Upper lobe of right lung (tissue), 1 donor: ENCODE measurements at regions not wholly inside any gene's neighbourhood (a gene's known extent, or its start where the extent isn't known, plus 50 kb on each side); places are given as distances from the start of the nearest gene placed in this dataset.

Experiments
- ATAC-seq: fragments of 200-7000 bp; cut with Tn5 transposase; one replicate; pipeline ENCODE4 v1.9.1; 2020; ENCODE audit warnings: mild to moderate bottlenecking, moderate library complexity
- DNase-seq: peaks from one replicate; pipeline ENCODE4 v3.0.0-alpha.2; 2020
- H3K27ac ChIP-seq: fragments of 200-600 bp; one replicate; pipeline ENCODE4 v1.8.0; 2022
- H3K27me3 ChIP-seq: fragments of 200-600 bp; one replicate; pipeline ENCODE4 v1.8.0; 2022; ENCODE audit warnings: mild to moderate bottlenecking
- H3K36me3 ChIP-seq: fragments of 200-600 bp; one replicate; pipeline ENCODE4 v1.8.0; 2022
- H3K4me1 ChIP-seq: fragments of 200-600 bp; one replicate; pipeline ENCODE4 v1.8.0; 2022
- H3K4me3 ChIP-seq: fragments of 200-600 bp; one replicate; pipeline ENCODE4 v1.8.0; 2022; ENCODE audit warnings: mild to moderate bottlenecking
- H3K9me3 ChIP-seq: fragments of 200-600 bp; one replicate; pipeline ENCODE4 v1.8.0; 2022
- intact Hi-C: fragments of 100-400 bp; cut with DNase I; formaldehyde crosslinking; loops from one replicate; pipeline ENCODE4 v1.11.0; 2022
- TF ChIP-seq, protein P1 (sequence below): fragments of 200-600 bp; IDR thresholded peaks from one replicate; pipeline ENCODE4 v1.8.0; 2022; ENCODE audit warnings: antibody characterized with exemption
- donor health status: DM: no; HTN: yes; CAD: no; lungs with severe emphysema.

GRCh38 chr12:47378907-47379306 is 299.1 kb upstream of the AMIGO2 start:
- Histone ChIP-seq H3K4me3 (no peak overlapping the region), H3K9me3 (no peaks in the 10 kb centered on the region), H3K36me3 (no peaks in the 10 kb centered on the region), H3K27me3 (no peaks in the 10 kb centered on the region), H3K27ac (no peak overlapping the region), H3K4me1 (peaks cover 19% of the 10 kb centered on the region)
- DNase-seq (no peak), ATAC-seq (no peak)
- intact Hi-C loops, result no loop called here
- TF ChIP-seq, protein P1, sequence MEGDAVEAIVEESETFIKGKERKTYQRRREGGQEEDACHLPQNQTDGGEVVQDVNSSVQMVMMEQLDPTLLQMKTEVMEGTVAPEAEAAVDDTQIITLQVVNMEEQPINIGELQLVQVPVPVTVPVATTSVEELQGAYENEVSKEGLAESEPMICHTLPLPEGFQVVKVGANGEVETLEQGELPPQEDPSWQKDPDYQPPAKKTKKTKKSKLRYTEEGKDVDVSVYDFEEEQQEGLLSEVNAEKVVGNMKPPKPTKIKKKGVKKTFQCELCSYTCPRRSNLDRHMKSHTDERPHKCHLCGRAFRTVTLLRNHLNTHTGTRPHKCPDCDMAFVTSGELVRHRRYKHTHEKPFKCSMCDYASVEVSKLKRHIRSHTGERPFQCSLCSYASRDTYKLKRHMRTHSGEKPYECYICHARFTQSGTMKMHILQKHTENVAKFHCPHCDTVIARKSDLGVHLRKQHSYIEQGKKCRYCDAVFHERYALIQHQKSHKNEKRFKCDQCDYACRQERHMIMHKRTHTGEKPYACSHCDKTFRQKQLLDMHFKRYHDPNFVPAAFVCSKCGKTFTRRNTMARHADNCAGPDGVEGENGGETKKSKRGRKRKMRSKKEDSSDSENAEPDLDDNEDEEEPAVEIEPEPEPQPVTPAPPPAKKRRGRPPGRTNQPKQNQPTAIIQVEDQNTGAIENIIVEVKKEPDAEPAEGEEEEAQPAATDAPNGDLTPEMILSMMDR, result no peak

- peak overlapping the region; percentile 42 for H3K27ac ChIP-seq
- ATAC-seq, result no peak
Measured at GRCh38 chr12:47378222-47378582, 298.4 kb upstream of the AMIGO2 start.

DNA sequence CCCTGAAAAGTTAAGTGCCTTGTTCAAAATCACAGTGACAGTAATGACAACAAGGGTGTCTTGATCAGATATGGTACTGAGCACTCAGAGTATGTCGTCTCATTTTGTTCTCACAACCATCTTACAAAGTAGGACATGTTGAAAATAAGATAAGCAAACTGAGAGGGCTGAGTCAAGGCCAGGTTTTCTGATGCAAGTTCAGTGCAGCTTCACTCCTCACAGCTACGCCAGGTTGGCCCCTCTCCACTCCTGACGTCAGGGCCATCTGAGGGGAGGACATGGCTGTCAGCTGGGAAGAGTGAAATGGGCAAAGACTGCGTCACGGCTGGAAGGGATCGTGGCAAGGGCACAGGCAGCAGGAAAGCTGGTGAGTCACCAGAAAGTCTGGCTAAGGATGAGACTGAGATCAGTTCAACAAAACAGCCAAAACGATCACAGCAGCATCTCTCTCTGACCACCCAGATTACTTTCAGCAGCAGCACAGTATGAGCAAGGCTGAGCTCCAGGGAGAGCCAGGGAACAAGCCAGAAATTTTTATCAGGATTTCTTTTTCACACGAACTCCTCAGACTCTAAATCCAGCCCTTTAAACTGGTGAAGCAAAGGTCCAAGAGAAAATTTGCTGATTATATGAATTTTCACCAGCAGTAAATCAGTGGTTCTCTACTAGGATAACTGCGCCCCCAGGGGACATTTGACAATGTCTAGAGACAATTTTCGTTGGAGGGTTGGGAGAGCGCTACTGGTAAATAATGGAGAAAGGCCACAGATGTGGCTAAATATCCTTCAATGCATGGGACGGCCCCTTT is 297.9 kb upstream of the AMIGO2 start:
- DNase-seq (peak; percentile 76), ATAC-seq (peak; percentile 75)
- Histone ChIP-seq H3K27ac (peak overlapping the region; percentile 42), H3K4me1 (peaks cover 19% of the 10 kb centered on the region), H3K36me3 (no peaks in the 10 kb centered on the region), H3K9me3 (no peaks in the 10 kb centered on the region), H3K27me3 (no peaks in the 10 kb centered on the region), H3K4me3 (no peak overlapping the region)
- intact Hi-C loops, result no loop called here
- TF ChIP-seq, protein P1, result no peak

More at GRCh38 chr12:47378222-47378582, 298.4 kb upstream of the AMIGO2 start:
- TF ChIP-seq, protein P1, result no peak
- Histone ChIP-seq H3K9me3 (no peaks in the 10 kb centered on the region), H3K36me3 (no peaks in the 10 kb centered on the region), H3K27me3 (no peaks in the 10 kb centered on the region), H3K4me3 (no peak overlapping the region), H3K4me1 (peaks cover 19% of the 10 kb centered on the region)
- DNase-seq, result no peak
- intact Hi-C loops, result no loop called here

GRCh38 chr12:47376927-47377326 is 297.2 kb upstream of the AMIGO2 start:
- Histone ChIP-seq H3K9me3 (no peaks in the 10 kb centered on the region), H3K27ac (no peak overlapping the region), H3K4me3 (no peak overlapping the region), H3K4me1 (peaks cover 19% of the 10 kb centered on the region), H3K27me3 (no peaks in the 10 kb centered on the region), H3K36me3 (no peaks in the 10 kb centered on the region)
- TF ChIP-seq, protein P1, result no peak
- DNase-seq (no peak), ATAC-seq (no peak)
- intact Hi-C loops, result no loop called here

DNA sequence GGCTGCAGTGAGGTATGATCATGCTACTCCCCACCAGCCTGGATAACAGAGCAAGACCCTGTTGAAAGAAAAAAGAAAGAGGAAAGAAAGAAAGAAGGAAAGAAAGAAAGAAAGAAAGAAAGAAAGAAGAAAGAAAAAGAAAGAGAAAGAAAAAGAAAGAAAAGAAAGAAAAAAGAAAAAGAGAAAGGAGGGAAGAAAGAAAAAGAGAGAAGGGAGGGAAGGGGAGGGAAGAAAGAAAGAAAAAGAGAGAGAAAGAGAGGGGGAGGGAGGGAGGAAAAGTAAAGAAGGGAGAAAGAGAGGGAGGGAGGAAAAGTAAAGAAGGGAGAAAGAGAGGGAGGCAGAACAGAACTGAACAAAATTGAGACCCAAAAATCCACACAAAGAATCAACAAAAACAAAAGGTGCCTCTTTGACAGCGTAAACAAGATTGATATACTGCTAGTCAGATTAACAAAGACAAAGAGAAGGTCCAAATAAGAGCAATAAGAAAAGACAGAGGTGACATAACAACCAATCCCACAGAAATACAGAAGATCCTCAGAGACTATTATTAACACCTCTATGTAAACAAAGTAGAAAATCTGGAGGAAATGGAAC is 293.9 kb upstream of the AMIGO2 start:
- no peak for DNase-seq
- no peak overlapping the region for H3K27ac ChIP-seq
- H3K4me3 ChIP-seq, result no peak overlapping the region
- TF ChIP-seq, protein P1, result no peak
- no peaks in the 10 kb centered on the region for H3K36me3 ChIP-seq
- no peaks in the 10 kb centered on the region for H3K27me3 ChIP-seq
- H3K4me1 ChIP-seq, result peaks cover 11% of the 10 kb centered on the region
- intact Hi-C loops, result no loop called here
- no peaks in the 10 kb centered on the region for H3K9me3 ChIP-seq
- no peak for ATAC-seq
